ENCODE measurements at regions not wholly inside any gene's neighbourhood (a gene's known extent, or its start where the extent isn't known, plus 50 kb on each side); places are given as distances from the start of the nearest gene placed in this dataset.
A peak's percentile ranks its signal among the peaks of the same experiment; 100 is the strongest.

DNA sequence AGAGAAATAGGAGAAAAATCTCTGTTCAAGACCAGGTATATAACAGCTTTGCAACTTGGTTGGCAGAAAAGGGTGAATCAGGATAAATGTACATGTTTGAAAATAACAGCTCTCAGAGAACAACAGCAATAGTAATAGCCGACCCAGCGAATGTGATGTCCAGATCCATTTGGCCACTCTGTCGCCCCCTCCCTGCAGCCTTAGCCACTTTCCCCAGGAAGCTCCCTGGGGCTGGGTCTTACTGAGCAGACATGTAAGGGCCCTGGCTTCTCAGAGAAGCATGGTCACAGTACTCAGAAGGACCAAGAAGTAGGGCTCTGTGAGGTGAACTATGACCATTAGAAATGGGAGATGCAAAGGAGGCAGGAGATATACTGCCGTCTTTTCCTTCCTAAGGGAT lies 154.1 kb upstream of the SNX19 start:
- no peak for TF ChIP-seq EZH2 (IDR thresholded peaks at IDR 0.05)
- TF ChIP-seq, protein P1, sequence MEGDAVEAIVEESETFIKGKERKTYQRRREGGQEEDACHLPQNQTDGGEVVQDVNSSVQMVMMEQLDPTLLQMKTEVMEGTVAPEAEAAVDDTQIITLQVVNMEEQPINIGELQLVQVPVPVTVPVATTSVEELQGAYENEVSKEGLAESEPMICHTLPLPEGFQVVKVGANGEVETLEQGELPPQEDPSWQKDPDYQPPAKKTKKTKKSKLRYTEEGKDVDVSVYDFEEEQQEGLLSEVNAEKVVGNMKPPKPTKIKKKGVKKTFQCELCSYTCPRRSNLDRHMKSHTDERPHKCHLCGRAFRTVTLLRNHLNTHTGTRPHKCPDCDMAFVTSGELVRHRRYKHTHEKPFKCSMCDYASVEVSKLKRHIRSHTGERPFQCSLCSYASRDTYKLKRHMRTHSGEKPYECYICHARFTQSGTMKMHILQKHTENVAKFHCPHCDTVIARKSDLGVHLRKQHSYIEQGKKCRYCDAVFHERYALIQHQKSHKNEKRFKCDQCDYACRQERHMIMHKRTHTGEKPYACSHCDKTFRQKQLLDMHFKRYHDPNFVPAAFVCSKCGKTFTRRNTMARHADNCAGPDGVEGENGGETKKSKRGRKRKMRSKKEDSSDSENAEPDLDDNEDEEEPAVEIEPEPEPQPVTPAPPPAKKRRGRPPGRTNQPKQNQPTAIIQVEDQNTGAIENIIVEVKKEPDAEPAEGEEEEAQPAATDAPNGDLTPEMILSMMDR (IDR thresholded peaks at IDR 0.05): peak; percentile 6
